Neuronal stem cell (in vitro differentiated cells): ENCODE measurements at regions not wholly inside any gene's neighbourhood (a gene's known extent, or its start where the extent isn't known, plus 50 kb on each side); places are given as distances from the start of the nearest gene placed in this dataset.

Experiments used
- DNase-seq: peaks from one replicate; pipeline ENCODE4 v3.0.0-alpha.2; 2013; ENCODE audit warnings: low spot score
- H2AFZ ChIP-seq: one replicate; pipeline ENCODE4 v1.6.1; 2013; ENCODE audit warnings: mild to moderate bottlenecking, low read length, inconsistent platforms
- H2AK5ac ChIP-seq: 2 replicates; pipeline ENCODE4 v1.6.1; 2013; ENCODE audit warnings: low read depth, mild to moderate bottlenecking, inconsistent platforms, low read length, moderate library complexity, mixed read lengths
- H2BK120ac ChIP-seq: 2 replicates; pipeline ENCODE4 v1.6.1; 2013; ENCODE audit warnings: low read depth, mild to moderate bottlenecking, inconsistent platforms, low read length, moderate library complexity, mixed read lengths
- H2BK12ac ChIP-seq: one replicate; pipeline ENCODE4 v1.6.1; 2013; ENCODE audit warnings: low read length, inconsistent platforms
- H2BK15ac ChIP-seq: 2 replicates; pipeline ENCODE4 v1.6.1; 2013; ENCODE audit warnings: mild to moderate bottlenecking, low read length, inconsistent platforms, mixed read lengths
- H2BK5ac ChIP-seq: one replicate; pipeline ENCODE4 v1.6.1; 2013; ENCODE audit warnings: inconsistent platforms, mild to moderate bottlenecking, low read length, moderate library complexity
- H3K14ac ChIP-seq: one replicate; pipeline ENCODE4 v1.6.1; 2013; ENCODE audit warnings: low read length, inconsistent platforms
- H3K18ac ChIP-seq: 2 replicates; pipeline ENCODE4 v1.6.1; 2013; ENCODE audit warnings: low read length, inconsistent platforms
- H3K23ac ChIP-seq: 2 replicates; pipeline ENCODE4 v1.6.1; 2013; ENCODE audit warnings: low read depth, mild to moderate bottlenecking, mixed read lengths, low read length, inconsistent platforms; ENCODE audit not compliant: poor library complexity
- H3K27ac ChIP-seq: replicated peaks from 3 replicates; pipeline ENCODE4 v1.5.1; 2013; ENCODE audit warnings: low read length, inconsistent platforms
- H3K27me3 ChIP-seq, 3 experiments: 2 replicates each; pipeline ENCODE4 v1.6.1; 2013; ENCODE audit warnings: low read length in 3 of 3, mild to moderate bottlenecking in 2 of 3, inconsistent platforms in 1 of 3, low read depth in 1 of 3, mixed read lengths in 1 of 3, moderate library complexity in 1 of 3; ENCODE audit not compliant: control insufficient read depth in 3 of 3, insufficient read depth in 3 of 3
- H3K36me3 ChIP-seq, 2 donors: replicated peaks in 1 of 2; 2 replicates each; pipeline ENCODE4 v1.6.1; 2013; ENCODE audit warnings: low read length in 2 of 2; ENCODE audit not compliant: control insufficient read depth in 2 of 2, insufficient read depth in 2 of 2
- H3K4ac ChIP-seq: 2 replicates; pipeline ENCODE4 v1.6.1; 2013; ENCODE audit warnings: inconsistent platforms, mild to moderate bottlenecking, low read length, moderate library complexity
- H3K4me1 ChIP-seq, 2 donors: 1 replicate in 1 of 2; 2 replicates in 1 of 2; pipeline ENCODE4 v1.6.1; 2013; ENCODE audit warnings: low read length in 2 of 2, low read depth in 1 of 2; ENCODE audit not compliant: control insufficient read depth in 2 of 2, insufficient read depth in 1 of 2
- H3K4me2 ChIP-seq: one replicate; pipeline ENCODE4 v1.6.1; 2013; ENCODE audit warnings: mild to moderate bottlenecking, low read length, inconsistent platforms; ENCODE audit not compliant: insufficient read depth, poor library complexity, severe bottlenecking
- H3K4me3 ChIP-seq, 2 donors: 2 replicates each; pipeline ENCODE4 v1.5.1; 2013; ENCODE audit warnings: low read length in 2 of 2, mild to moderate bottlenecking in 2 of 2, inconsistent platforms in 1 of 2, moderate library complexity in 1 of 2
- H3K79me1 ChIP-seq: one replicate; pipeline ENCODE4 v1.6.1; 2013; ENCODE audit warnings: low read depth, mild to moderate bottlenecking, inconsistent platforms, low read length, moderate library complexity
- H3K9ac ChIP-seq: one replicate; pipeline ENCODE4 v1.6.1; 2013; ENCODE audit warnings: mild to moderate bottlenecking, low read depth, low read length, inconsistent platforms; ENCODE audit not compliant: poor library complexity
- H3K9me3 ChIP-seq, 2 donors: replicated peaks in 1 of 2; 2 replicates each; pipeline versions ENCODE3 to v1.6.1; 2013; ENCODE audit warnings: low read length in 2 of 2, mild to moderate bottlenecking in 2 of 2, inconsistent platforms in 1 of 2, low read depth in 1 of 2, mixed read lengths in 1 of 2, moderate library complexity in 1 of 2; ENCODE audit not compliant: control insufficient read depth in 2 of 2, insufficient read depth in 1 of 2
- H4K8ac ChIP-seq: one replicate; pipeline ENCODE4 v1.6.1; 2013; ENCODE audit warnings: low read depth, mild to moderate bottlenecking, inconsistent platforms, low read length, moderate library complexity
- H4K91ac ChIP-seq: one replicate; pipeline ENCODE4 v1.6.1; 2013; ENCODE audit warnings: low read length, low read depth, mild to moderate bottlenecking, inconsistent platforms; ENCODE audit not compliant: poor library complexity
- WGBS, 2 donors: extraction: QIAGEN DNeasy Blood & Tissue Kit; methylation state at CpG; one replicate each; pipeline ENCODE4 v1.1.7; 2013; ENCODE audit warnings: missing lambda C conversion rate in 2 of 2, mixed read lengths in 1 of 2; ENCODE audit not compliant: insufficient read length in 2 of 2, insufficient replicate concordance in 1 of 2; ENCODE audit errors: extremely low coverage in 2 of 2; 5-methylcytosine and 5-hydroxymethylcytosine counted together

DNA sequence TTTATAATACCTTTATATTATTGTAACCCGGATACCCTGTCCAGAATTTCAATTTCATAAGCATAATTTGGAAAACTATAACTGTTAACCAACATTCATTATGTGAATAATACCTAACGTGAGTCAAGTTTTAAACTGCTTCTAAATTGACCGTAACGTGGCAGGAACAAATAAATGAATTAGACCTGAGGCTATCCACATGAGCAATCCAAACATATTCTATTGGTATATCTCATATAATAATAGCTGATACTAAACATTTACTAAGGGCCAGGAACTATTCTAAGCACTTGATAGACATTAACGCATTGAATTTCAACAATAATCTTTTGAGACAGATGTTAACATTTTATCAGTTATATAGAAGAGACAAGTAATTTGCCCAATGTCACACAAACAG is 276.4 kb downstream of the MEF2C start:
- no peak for DNase-seq
- no peaks in the 10 kb centered on the region for H3K4me1 ChIP-seq
- H3K23ac ChIP-seq, result no peak overlapping the region
- no peak overlapping the region for H3K14ac ChIP-seq
- H2BK15ac ChIP-seq, result no peak overlapping the region
- H3K36me3 ChIP-seq, result no peaks in the 10 kb centered on the region
- no peak overlapping the region for H2BK120ac ChIP-seq
- no peaks in the 10 kb centered on the region for H3K9me3 ChIP-seq
- H3K18ac ChIP-seq, result no peak overlapping the region
- no peak overlapping the region for H3K9ac ChIP-seq
- no CpG with 5 or more reads among the region's 5 CpGs for WGBS, 2 donors
- H2AK5ac ChIP-seq, result no peak overlapping the region
- no peak overlapping the region for H3K27ac ChIP-seq
- no peak overlapping the region for H3K4me3 ChIP-seq
- H3K4ac ChIP-seq, result no peak overlapping the region
- H3K4me2 ChIP-seq, result no peak overlapping the region
- no peak overlapping the region for H2BK12ac ChIP-seq
- no peaks in the 10 kb centered on the region for H3K79me1 ChIP-seq
- H4K91ac ChIP-seq, result no peak overlapping the region
- H2BK5ac ChIP-seq, result no peak overlapping the region
- no peak overlapping the region for H4K8ac ChIP-seq
- H3K27me3 ChIP-seq, result no peaks in the 10 kb centered on the region
- H2AFZ ChIP-seq, result no peak overlapping the region

GRCh38 chr5:88606173-88606572 is 276.8 kb downstream of the MEF2C start:
- no peak overlapping the region for H2BK5ac ChIP-seq
- no peak overlapping the region for H2BK120ac ChIP-seq
- H3K27me3 ChIP-seq, result no peaks in the 10 kb centered on the region

GRCh38 chr5:88602584-88602983 is 280.4 kb downstream of the MEF2C start:
- no peaks in the 10 kb centered on the region for H3K27me3 ChIP-seq
- no peak overlapping the region for H3K23ac ChIP-seq
- no peak overlapping the region for H3K9ac ChIP-seq
- H3K27ac ChIP-seq, result no peak overlapping the region
- no peaks in the 10 kb centered on the region for H3K79me1 ChIP-seq
- H2AFZ ChIP-seq, result no peak overlapping the region
- no peak overlapping the region for H3K4ac ChIP-seq
- no peak overlapping the region for H3K4me2 ChIP-seq
- no peaks in the 10 kb centered on the region for H3K36me3 ChIP-seq
- no peak overlapping the region for H4K91ac ChIP-seq
- H2BK5ac ChIP-seq, result no peak overlapping the region
- H3K18ac ChIP-seq, result no peak overlapping the region
- WGBS, 2 donors, result no CpG with 5 or more reads among the region's 22 CpGs
- H2BK12ac ChIP-seq, result no peak overlapping the region
- no peak overlapping the region for H2AK5ac ChIP-seq
- no peak overlapping the region for H3K4me3 ChIP-seq
- no peaks in the 10 kb centered on the region for H3K4me1 ChIP-seq
- no peak overlapping the region for H3K14ac ChIP-seq
- H2BK120ac ChIP-seq, result no peak overlapping the region
- no peak overlapping the region for H4K8ac ChIP-seq
- H3K9me3 ChIP-seq, result no peaks in the 10 kb centered on the region
- DNase-seq, result no peak
- no peak overlapping the region for H2BK15ac ChIP-seq

More at GRCh38 chr5:88606173-88606572, 276.8 kb downstream of the MEF2C start:
- Histone ChIP-seq H3K4me1 (no peaks in the 10 kb centered on the region), H4K8ac (no peak overlapping the region), H3K36me3 (no peaks in the 10 kb centered on the region), H2BK15ac (no peak overlapping the region), H3K9me3 (no peaks in the 10 kb centered on the region), H3K79me1 (no peaks in the 10 kb centered on the region), H3K4me2 (no peak overlapping the region), H3K14ac (no peak overlapping the region), H3K4me3 (no peak overlapping the region), H3K27ac (no peak overlapping the region), H2AFZ (no peak overlapping the region), H4K91ac (no peak overlapping the region), H3K18ac (no peak overlapping the region), H3K9ac (no peak overlapping the region), H2AK5ac (no peak overlapping the region), H2BK12ac (no peak overlapping the region), H3K23ac (no peak overlapping the region), H3K4ac (no peak overlapping the region)
- no peak for DNase-seq
- WGBS, 2 donors, result no CpG with 5 or more reads among the region's 1 CpG

DNA sequence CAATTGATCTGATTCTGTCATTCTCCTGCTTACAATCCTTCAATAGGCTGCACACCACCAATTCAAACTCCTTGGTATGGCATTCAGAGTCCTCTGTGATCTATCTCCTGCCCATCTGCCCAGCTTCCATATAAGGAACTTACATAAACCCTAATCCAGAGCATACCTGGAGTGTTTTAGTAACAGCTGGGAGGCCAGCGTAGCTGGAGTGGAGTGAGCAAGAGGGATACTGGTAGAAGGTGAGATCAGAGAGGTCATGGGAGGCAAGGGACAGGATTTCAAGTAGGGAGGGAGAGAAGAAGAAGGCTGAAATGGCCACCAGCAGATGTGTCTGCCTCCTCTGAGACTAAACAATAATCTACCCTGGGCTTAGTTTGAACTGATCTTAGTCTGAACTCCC is 288.5 kb downstream of the MEF2C start:
- Histone ChIP-seq H3K14ac (no peak overlapping the region), H2BK12ac (no peak overlapping the region), H3K36me3 (no peaks in the 10 kb centered on the region), H3K27me3 (no peaks in the 10 kb centered on the region), H4K8ac (no peak overlapping the region), H3K4me1 (no peaks in the 10 kb centered on the region), H3K9me3 (no peaks in the 10 kb centered on the region), H4K91ac (no peak overlapping the region), H2AFZ (no peak overlapping the region), H2BK5ac (no peak overlapping the region), H3K79me1 (no peaks in the 10 kb centered on the region), H3K4me3 (no peak overlapping the region), H3K4me2 (no peak overlapping the region), H3K18ac (no peak overlapping the region), H2BK120ac (no peak overlapping the region), H3K27ac (no peak overlapping the region), H3K4ac (no peak overlapping the region), H2AK5ac (no peak overlapping the region), H2BK15ac (no peak overlapping the region), H3K9ac (no peak overlapping the region), H3K23ac (no peak overlapping the region)
- WGBS, 2 donors, result no CpG with 5 or more reads among the region's 1 CpG
- no peak for DNase-seq
